HUES6 (cell line): ENCODE measurements at regions not wholly inside any gene's neighbourhood (a gene's known extent, or its start where the extent isn't known, plus 50 kb on each side); places are given as distances from the start of the nearest gene placed in this dataset.

Source experiments
- H3K27ac ChIP-seq: 2 replicates; pipeline ENCODE4 v1.7.0; 2013; ENCODE audit warnings: low read depth, mild to moderate bottlenecking, low read length, inconsistent platforms
- H3K27me3 ChIP-seq: 2 replicates; pipeline ENCODE4 v1.6.1; 2013; ENCODE audit warnings: low read length; ENCODE audit not compliant: control insufficient read depth, insufficient read depth
- H3K36me3 ChIP-seq: 2 replicates; pipeline ENCODE4 v1.6.1; 2013; ENCODE audit warnings: low read length; ENCODE audit not compliant: control insufficient read depth, insufficient read depth
- H3K4me1 ChIP-seq: 2 replicates; pipeline ENCODE4 v1.6.1; 2013; ENCODE audit warnings: low read length; ENCODE audit not compliant: control insufficient read depth, insufficient read depth
- H3K4me3 ChIP-seq: 2 replicates; pipeline ENCODE4 v1.5.1; 2013; ENCODE audit warnings: low read depth, low read length
- H3K9ac ChIP-seq: one replicate; pipeline ENCODE4 v1.6.1; 2013; ENCODE audit warnings: mild to moderate bottlenecking, low read length
- H3K9me3 ChIP-seq: 2 replicates; pipeline ENCODE4 v1.6.1; 2013; ENCODE audit warnings: low read depth, low read length; ENCODE audit not compliant: control insufficient read depth, insufficient read depth

DNA sequence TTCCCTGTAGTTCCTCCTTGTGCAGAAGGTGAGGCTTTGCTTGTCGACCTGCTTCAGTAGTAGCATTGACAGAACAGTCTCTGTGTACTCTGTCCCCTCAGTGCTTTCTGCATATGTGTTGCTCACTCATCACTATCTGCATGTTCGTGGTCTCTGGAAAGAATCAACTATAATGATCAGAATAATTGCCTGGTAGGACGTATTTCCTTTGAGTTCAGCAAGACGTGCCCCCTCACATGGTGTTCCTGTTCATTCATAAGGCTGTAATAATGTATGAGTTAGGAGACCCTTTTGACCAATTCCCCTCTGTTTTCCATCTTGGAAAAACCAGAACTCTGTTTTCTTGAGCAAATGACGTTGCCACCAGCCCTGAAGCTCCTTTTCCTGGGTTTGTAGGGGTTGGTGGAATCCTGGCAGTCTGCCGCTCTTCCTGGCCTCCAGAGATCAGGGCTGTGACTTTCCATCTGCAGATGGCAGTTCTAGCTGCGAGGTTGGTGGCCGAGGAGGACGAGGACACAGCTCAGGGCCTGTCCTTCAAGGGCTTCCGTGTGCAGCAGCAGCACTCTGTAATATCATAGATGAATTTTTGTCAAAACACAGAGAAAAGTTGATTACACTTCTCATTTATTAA, 61.9 kb downstream of the EXOSC2 start:
- Histone ChIP-seq H3K4me3 (no peak overlapping the region), H3K9ac (no peak overlapping the region), H3K4me1 (peaks cover 20% of the 10 kb centered on the region), H3K27me3 (no peaks in the 10 kb centered on the region), H3K36me3 (no peaks in the 10 kb centered on the region), H3K27ac (no peak overlapping the region), H3K9me3 (no peaks in the 10 kb centered on the region)

DNA sequence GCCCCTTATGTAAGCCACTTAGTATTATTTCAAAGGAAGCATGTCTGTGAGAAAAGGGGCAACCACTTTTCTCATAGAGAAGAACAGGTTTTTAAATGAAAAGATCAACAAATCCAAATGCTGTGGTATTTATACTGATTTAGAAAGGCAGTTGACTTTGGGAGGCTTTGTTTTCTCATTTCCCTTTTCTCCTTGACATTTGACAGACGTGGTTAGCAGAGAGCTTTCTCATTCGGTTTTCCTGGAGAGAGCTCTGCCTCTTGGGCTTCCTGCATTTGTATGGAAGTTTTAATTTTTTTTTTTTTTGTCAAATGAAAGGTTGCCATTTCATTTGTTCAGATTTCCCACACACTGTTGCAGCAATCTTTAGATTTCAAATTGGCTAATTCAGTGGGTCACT, 62.5 kb downstream of the EXOSC2 start:
- no peak overlapping the region for H3K27ac ChIP-seq
- H3K4me1 ChIP-seq = peaks cover 20% of the 10 kb centered on the region
- no peaks in the 10 kb centered on the region for H3K27me3 ChIP-seq
- no peak overlapping the region for H3K4me3 ChIP-seq
- no peaks in the 10 kb centered on the region for H3K9me3 ChIP-seq
- no peaks in the 10 kb centered on the region for H3K36me3 ChIP-seq
- H3K9ac ChIP-seq = no peak overlapping the region

DNA sequence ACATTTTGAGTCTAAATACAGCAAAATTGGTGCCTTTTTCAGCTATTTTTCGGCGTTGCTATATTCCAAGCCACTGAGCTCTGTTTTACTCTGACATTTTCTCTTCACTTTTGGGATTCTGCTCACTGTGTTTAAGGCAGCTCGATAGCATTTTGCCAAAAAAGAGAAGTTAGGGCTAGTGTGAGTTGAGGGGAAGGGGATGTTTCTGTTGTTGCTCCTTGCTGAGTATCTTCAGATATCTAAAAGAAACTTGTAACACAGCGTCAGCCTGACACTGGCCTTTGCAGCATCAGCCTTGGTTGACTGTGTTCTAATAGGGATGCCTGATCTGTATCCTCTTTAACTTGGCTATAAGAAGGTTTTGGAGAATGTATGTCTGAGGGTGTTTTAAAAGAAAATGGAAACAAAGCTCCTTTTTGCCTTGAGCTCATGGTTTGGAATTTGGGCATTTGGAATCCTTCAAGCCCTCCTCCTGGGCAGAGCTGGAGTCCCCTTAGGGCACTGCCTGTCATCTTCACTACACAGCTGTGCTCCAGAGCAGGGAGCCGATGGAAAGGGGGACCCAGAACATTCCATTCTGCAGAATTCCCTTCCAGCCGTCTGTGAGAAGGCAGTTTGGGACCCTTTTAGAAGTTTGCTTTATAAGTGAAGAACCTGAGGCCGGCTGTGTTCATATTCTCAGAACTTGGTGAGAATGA, 63.0 kb downstream of the EXOSC2 start:
- H3K4me1 ChIP-seq = peaks cover 20% of the 10 kb centered on the region
- H3K27ac ChIP-seq = no peak overlapping the region
- H3K36me3 ChIP-seq = no peaks in the 10 kb centered on the region
- no peaks in the 10 kb centered on the region for H3K9me3 ChIP-seq
- H3K9ac ChIP-seq = no peak overlapping the region
- no peaks in the 10 kb centered on the region for H3K27me3 ChIP-seq
- H3K4me3 ChIP-seq = no peak overlapping the region

DNA sequence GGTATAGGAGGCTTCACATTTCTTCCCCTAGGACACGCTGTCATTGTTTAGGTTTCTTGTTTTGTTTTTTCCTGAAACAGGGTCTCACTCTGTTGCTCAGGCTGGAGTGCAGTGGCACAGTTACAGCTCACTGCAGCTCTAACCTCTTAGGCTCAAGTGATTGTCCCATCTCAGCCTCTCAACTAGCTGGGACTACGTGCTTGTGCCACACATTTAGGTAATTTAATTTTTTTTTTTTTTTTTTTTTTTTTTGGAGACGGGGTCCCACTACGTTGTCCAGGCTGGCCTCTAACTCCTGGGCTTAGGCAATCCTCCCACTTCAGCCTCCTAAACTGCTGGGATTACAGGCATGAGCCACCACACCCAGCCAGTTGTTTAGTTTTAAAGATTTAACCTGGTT, 66.2 kb downstream of the EXOSC2 start:
- Histone ChIP-seq H3K4me3 (no peak overlapping the region), H3K9me3 (no peaks in the 10 kb centered on the region), H3K9ac (no peak overlapping the region), H3K4me1 (peaks cover 29% of the 10 kb centered on the region), H3K36me3 (no peaks in the 10 kb centered on the region), H3K27me3 (no peaks in the 10 kb centered on the region), H3K27ac (no peak overlapping the region)

DNA sequence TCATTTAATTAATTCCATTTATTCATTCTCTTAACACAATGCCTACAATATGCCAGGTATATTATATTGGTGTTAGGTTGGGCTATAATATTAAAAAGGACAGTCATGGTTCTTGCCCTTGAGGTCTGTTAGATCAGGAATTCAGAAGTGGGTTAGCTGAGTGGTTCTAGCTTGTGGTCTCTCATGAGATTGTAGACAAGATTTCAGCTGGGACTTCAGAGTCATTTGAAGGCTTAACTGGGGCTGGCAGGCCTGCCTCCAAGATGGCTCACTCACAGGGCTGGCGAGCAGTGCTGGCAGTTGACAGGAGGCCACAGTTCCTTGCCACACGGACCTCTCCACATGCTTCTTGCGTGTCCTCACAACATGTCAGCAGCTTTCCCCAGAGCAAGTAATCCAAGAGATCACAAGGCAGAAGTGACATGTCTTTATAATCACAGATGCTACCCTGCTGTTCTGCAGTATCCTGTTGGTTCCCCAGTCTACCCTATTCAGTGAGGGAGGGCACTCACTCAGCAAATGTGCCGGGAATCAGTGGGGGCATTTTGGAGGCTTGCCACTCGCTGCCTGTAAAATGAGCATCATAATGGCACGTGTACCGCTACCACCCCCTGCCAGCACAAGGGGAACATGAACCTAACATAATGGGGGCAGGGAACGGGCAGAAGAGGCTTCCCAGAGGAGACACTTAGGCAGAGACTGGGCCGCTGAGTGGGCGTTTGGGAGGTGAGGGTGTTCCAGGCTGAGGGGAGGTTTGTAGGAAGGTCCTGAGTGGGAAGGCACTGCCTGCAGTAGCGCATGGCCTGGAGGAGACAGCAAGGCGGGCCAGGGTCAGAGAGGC, 70.0 kb downstream of the EXOSC2 start:
- H3K27me3 ChIP-seq = no peaks in the 10 kb centered on the region
- H3K4me3 ChIP-seq = no peak overlapping the region
- H3K36me3 ChIP-seq = no peaks in the 10 kb centered on the region
- no peak overlapping the region for H3K9ac ChIP-seq
- no peak overlapping the region for H3K27ac ChIP-seq
- H3K4me1 ChIP-seq = peaks cover 35% of the 10 kb centered on the region
- H3K9me3 ChIP-seq = no peaks in the 10 kb centered on the region

DNA sequence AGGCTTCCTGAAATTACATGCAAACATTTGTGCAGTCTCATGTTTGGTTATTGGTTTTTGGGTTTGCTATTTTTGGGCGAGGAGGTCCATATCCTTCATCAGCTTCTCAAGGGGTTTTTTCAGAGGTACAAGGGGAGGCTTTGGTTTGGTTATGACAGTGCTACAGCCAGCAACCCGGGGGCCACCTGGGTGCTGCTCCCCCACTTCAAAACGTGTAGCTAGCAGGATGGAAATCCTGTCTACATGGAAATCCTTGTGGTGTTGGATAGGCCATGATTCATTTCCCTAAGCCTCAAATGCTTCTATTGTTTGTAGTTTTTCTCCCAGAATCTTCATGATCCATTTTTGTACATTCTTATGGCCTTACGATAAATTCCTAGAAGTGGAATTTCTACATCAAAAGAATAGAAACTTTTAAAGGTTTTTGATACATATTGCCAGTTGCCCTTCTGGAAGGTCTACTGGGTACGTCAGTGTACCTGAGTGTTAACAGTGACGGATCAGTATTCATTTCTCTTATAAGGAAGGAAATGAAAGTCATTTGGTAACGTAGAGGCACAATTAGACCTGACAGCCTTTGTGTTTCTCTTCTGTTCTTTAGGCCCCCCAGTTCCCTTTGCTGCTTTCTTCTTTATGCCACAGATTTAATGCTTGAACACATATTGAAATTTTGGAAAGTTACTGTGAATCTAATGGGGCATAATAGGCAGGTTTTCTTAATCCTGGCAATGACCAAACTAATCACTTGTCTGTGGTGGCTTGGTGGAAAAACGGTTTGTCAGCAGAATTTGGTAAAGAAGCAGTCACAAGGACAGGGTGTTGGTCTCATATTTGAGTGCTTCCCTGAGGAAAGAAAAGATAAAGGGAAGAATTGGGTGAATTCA, 69.7 kb upstream of the ABL1 start:
- Histone ChIP-seq H3K9ac (no peak overlapping the region), H3K27me3 (no peaks in the 10 kb centered on the region), H3K27ac (no peak overlapping the region), H3K4me3 (no peak overlapping the region), H3K4me1 (peaks cover 35% of the 10 kb centered on the region), H3K36me3 (no peaks in the 10 kb centered on the region), H3K9me3 (no peaks in the 10 kb centered on the region)

DNA sequence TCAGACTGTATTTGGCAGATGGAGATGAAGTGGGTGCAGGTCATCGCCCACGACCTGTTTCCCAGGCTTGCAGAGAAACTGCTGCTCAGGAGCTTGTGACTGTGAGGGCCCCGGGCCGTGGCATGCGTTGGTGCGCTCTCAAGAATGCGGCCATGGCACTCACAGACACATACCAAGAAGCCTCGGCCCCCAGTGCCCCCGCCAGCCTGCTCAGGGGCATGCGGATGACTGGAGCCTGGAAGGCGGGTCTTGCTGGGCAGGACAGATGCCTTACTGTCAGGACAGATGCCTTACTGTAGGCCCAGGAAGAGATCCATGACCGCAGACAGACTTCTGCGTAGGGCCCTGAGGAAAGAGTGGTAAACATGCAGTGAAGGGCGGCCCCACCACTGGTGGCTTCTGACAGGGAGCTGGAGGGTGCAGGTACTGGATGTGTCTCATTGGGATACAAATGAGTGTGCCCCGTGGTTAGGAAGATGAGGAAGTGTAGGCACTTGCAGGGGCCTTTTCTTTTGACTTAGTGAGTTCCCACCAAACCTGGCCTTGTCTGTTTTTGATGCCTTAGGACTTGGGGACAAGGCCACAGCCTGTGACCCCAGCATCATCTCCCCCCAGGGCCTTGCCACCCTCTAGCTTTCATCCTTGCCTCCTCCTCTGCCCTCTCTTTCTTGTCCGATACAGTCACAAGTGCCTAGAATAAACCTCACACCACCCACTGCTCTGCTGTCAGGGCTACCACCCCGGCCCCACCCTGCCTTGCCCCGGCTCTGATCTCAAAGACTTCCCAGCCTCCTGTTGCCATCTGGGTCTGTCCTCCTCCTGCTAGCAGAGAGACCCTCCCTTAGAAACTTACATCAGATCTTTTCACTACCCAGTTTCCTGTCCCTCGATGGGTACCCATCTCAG, 68.8 kb upstream of the ABL1 start:
- Histone ChIP-seq H3K9me3 (no peaks in the 10 kb centered on the region), H3K9ac (no peak overlapping the region), H3K27ac (no peak overlapping the region), H3K27me3 (no peaks in the 10 kb centered on the region), H3K4me1 (peaks cover 35% of the 10 kb centered on the region), H3K36me3 (no peaks in the 10 kb centered on the region), H3K4me3 (no peak overlapping the region)

DNA sequence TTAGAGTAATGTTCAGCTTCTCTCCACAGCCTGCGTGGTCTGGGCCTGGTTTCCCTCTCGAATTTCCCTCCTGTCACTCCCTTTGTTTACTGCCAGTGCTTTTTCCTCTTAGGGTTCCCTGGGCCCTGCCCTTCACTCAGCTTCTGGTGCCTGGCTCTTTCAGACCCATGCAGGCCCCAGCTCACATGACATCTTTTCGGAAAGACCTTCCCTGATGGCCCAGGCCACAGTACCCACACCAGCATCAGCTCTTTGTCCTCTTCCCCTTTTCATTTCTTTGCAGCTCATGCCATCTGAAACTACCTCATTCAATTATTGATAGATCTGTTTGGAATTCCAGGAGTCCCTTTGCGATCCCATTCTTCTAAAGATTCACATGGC, 68.1 kb upstream of the ABL1 start:
- no peak overlapping the region for H3K9ac ChIP-seq
- peaks cover 35% of the 10 kb centered on the region for H3K4me1 ChIP-seq
- no peak overlapping the region for H3K27ac ChIP-seq

DNA sequence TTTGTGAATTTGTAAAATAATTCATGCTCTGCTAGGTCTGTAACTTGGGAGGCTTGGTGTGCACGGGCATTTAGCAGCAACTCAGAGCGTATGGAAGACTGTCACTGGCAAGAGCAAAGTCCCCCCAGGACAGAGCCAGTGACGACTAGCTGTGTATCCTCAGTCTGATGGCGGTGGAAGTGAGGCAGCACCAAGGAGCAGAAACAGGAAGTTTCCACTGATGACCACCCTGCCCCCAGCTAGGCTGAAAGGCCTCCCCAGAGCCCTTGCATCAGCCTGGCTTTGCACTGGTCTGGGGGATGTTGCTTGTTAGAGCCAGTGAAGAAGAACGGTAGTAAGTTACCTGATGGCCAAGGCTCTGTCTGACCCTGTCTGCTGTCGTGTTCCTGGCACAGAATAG, 66.8 kb upstream of the ABL1 start:
- Histone ChIP-seq H3K4me1 (peaks cover 35% of the 10 kb centered on the region), H3K9ac (no peak overlapping the region), H3K4me3 (no peak overlapping the region), H3K27me3 (no peaks in the 10 kb centered on the region), H3K36me3 (no peaks in the 10 kb centered on the region), H3K9me3 (no peaks in the 10 kb centered on the region), H3K27ac (peak overlapping the region; percentile 1; the same call in 1 of the 2 replicates)

More for the DNA sequence above, 68.1 kb upstream of the ABL1 start:
- no peaks in the 10 kb centered on the region for H3K27me3 ChIP-seq
- no peak overlapping the region for H3K4me3 ChIP-seq
- H3K9me3 ChIP-seq = no peaks in the 10 kb centered on the region
- H3K36me3 ChIP-seq = no peaks in the 10 kb centered on the region

DNA sequence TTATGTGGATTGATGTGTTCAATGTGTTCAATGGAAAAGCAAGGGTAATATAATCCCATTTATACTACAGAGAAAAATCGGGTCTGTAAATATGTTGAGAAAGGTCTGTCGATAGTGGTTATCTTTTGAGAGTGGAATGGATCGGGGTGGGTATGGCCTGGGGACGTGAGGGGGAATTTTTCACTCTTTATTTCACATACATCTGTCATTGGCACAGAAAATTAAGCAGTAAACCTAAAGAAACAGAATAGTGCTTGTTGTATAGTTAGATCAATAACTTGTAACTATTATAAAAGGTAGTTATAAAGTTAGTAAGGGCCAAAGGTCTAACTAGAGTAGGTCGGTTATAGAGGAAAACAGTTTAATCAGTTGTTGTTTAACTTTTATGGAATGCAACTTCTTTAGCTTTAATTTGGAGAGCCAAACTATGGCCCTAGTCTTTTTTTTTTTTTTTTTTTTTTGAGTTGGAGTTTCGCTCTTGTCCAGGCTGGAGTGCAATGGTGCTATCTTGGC, 66.1 kb upstream of the ABL1 start:
- no peaks in the 10 kb centered on the region for H3K9me3 ChIP-seq
- peaks cover 29% of the 10 kb centered on the region for H3K4me1 ChIP-seq
- H3K4me3 ChIP-seq = no peak overlapping the region
- H3K36me3 ChIP-seq = no peaks in the 10 kb centered on the region
- H3K27ac ChIP-seq = no peak overlapping the region
- no peaks in the 10 kb centered on the region for H3K27me3 ChIP-seq
- no peak overlapping the region for H3K9ac ChIP-seq
